CD14-positive monocyte (primary cell): ENCODE measurements at regions not wholly inside any gene's neighbourhood (a gene's known extent, or its start where the extent isn't known, plus 50 kb on each side); places are given as distances from the start of the nearest gene placed in this dataset.

Experiments used
- DNase-seq, 3 donors: peaks; one replicate each; pipeline ENCODE4 v3.0.0-alpha.2; 2011 to 2022
- H2AFZ ChIP-seq: 2 replicates; pipeline ENCODE4 v1.6.0; 2012; ENCODE audit warnings: mild to moderate bottlenecking, low read depth, low read length, inconsistent platforms; ENCODE audit not compliant: insufficient read depth, poor library complexity, severe bottlenecking
- H3K27ac ChIP-seq, 2 donors: 1 replicate in 1 of 2; 2 replicates in 1 of 2; pipeline ENCODE4 v1.5.1; 2012 to 2013; ENCODE audit warnings: low read length in 2 of 2, control low read depth in 1 of 2, inconsistent platforms in 1 of 2, low read depth in 1 of 2, mild to moderate bottlenecking in 1 of 2
- H3K27me3 ChIP-seq, 2 donors: one replicate each; pipeline versions ENCODE4 v1.6.0 to v1.6.1; 2011 to 2013; ENCODE audit warnings: low read length in 2 of 2; ENCODE audit not compliant: control insufficient read depth in 2 of 2, insufficient read depth in 2 of 2
- H3K36me3 ChIP-seq, 2 donors: replicated peaks in 1 of 2; 1 replicate in 1 of 2; 2 replicates in 1 of 2; pipeline versions ENCODE4 v1.5.1 to v1.6.1; 2012 to 2013; ENCODE audit warnings: low read length in 2 of 2, control low read depth in 1 of 2, inconsistent platforms in 1 of 2, mild to moderate bottlenecking in 1 of 2; ENCODE audit not compliant: insufficient read depth in 2 of 2, control insufficient read depth in 1 of 2
- H3K4me1 ChIP-seq, 2 donors: 1 replicate in 1 of 2; 2 replicates in 1 of 2; pipeline versions ENCODE4 v1.5.1 to v1.6.1; 2012 to 2013; ENCODE audit warnings: low read length in 2 of 2, control low read depth in 1 of 2, inconsistent platforms in 1 of 2, mild to moderate bottlenecking in 1 of 2, moderate library complexity in 1 of 2; ENCODE audit not compliant: insufficient read depth in 2 of 2, control insufficient read depth in 1 of 2
- H3K4me2 ChIP-seq: replicated peaks from 2 replicates; pipeline ENCODE3; 2012; ENCODE audit warnings: low read length, moderate library complexity, mild to moderate bottlenecking; ENCODE audit not compliant: poor library complexity, severe bottlenecking; ENCODE audit errors: extremely low read depth
- H3K4me3 ChIP-seq, 3 experiments: fragments of 200-600 bp in 1 of 3; sonication (generic) in 1 of 3; replicated peaks in 1 of 3; 1 replicate in 2 of 3; 2 replicates in 1 of 3; pipeline ENCODE4 v1.5.1; 2011 to 2013; ENCODE audit warnings: low read length in 3 of 3, mild to moderate bottlenecking in 3 of 3, control low read depth in 2 of 3, low read depth in 2 of 3, inconsistent platforms in 1 of 3, moderate library complexity in 1 of 3
- H3K79me2 ChIP-seq: 2 replicates; pipeline ENCODE4 v1.6.0; 2012; ENCODE audit warnings: mild to moderate bottlenecking, control low read depth, inconsistent platforms, low read length, moderate library complexity; ENCODE audit not compliant: insufficient read depth
- H3K9ac ChIP-seq: 2 replicates; pipeline ENCODE4 v1.6.0; 2017; ENCODE audit warnings: low read length, mild to moderate bottlenecking; ENCODE audit not compliant: insufficient read depth, poor library complexity, severe bottlenecking
- H3K9me3 ChIP-seq, 2 donors: replicated peaks in 1 of 2; 1 replicate in 1 of 2; 2 replicates in 1 of 2; pipeline versions ENCODE4 v1.5.1 to v1.6.1; 2012 to 2013; ENCODE audit warnings: low read length in 2 of 2, control low read depth in 1 of 2; ENCODE audit not compliant: control insufficient read depth in 1 of 2, insufficient read depth in 1 of 2
- H4K20me1 ChIP-seq: 2 replicates; pipeline ENCODE4 v1.6.0; 2012; ENCODE audit warnings: mild to moderate bottlenecking, low read length, control low read depth, moderate library complexity; ENCODE audit not compliant: insufficient read depth
- H3K27ac Mint-ChIP-seq, 7 donors: one replicate each; pipeline ENCODE4 v1.8.0; 2020; ENCODE audit warnings: mild to moderate bottlenecking in 7 of 7, mixed read lengths in 7 of 7, moderate library complexity in 6 of 7, inconsistent platforms in 2 of 7
- H3K27me3 Mint-ChIP-seq, 3 donors: one replicate each; pipeline ENCODE4 v1.8.0; 2021 to 2022; ENCODE audit warnings: low read depth in 3 of 3, mild to moderate bottlenecking in 3 of 3, mixed read lengths in 3 of 3, moderate library complexity in 3 of 3, inconsistent platforms in 1 of 3
- H3K36me3 Mint-ChIP-seq, 2 donors: one replicate each; pipeline ENCODE4 v1.8.0; 2020; ENCODE audit warnings: mixed read lengths in 2 of 2, inconsistent platforms in 1 of 2, mild to moderate bottlenecking in 1 of 2
- H3K4me1 Mint-ChIP-seq: one replicate; pipeline ENCODE4 v1.8.0; 2020; ENCODE audit warnings: mild to moderate bottlenecking, mixed read lengths
- H3K4me3 Mint-ChIP-seq, 2 donors: one replicate each; pipeline ENCODE4 v1.8.0; 2020; ENCODE audit warnings: mild to moderate bottlenecking in 2 of 2, mixed read lengths in 2 of 2, moderate library complexity in 1 of 2
- H3K9me3 Mint-ChIP-seq, 7 donors: one replicate each; pipeline ENCODE4 v1.8.0; 2020 to 2022; ENCODE audit warnings: mixed read lengths in 7 of 7, mild to moderate bottlenecking in 6 of 7, moderate library complexity in 6 of 7, inconsistent platforms in 2 of 7
- CTCF ChIP-seq: fragments of 200-600 bp; IDR thresholded peaks from one replicate; pipeline ENCODE4 v1.8.0; 2022; ENCODE audit warnings: antibody characterized with exemption, mild to moderate bottlenecking
- WGBS: methylation state at CpG from one replicate; pipeline ENCODE4 v1.1.5; 2013; ENCODE audit warnings: missing lambda C conversion rate; ENCODE audit not compliant: insufficient coverage; 5-methylcytosine and 5-hydroxymethylcytosine counted together
- intact Hi-C, 2 donors: fragments of 100-400 bp; cut with micrococcal nuclease; formaldehyde crosslinking; loops; one replicate each; pipeline versions ENCODE4 v1.15.0 to v1.15.1; 2023

GRCh38 chr14:97718886-97719442 is 921.8 kb downstream of the VRK1 start:
- H3K4me3 ChIP-seq = no peak overlapping the region

GRCh38 chr14:97719931-97720330 is 922.7 kb downstream of the VRK1 start:
- Histone ChIP-seq H3K27me3 (no peaks in the 10 kb centered on the region), H3K4me3 (no peak overlapping the region), H3K36me3 (no peaks in the 10 kb centered on the region), H3K79me2 (no peaks in the 10 kb centered on the region), H3K9me3 (no peaks in the 10 kb centered on the region), H3K27ac (no peak overlapping the region), H3K4me2 (no peak overlapping the region), H3K9ac (no peak overlapping the region), H3K4me1 (peaks cover 8 to 9% of the 10 kb centered on the region in 2 donors), H2AFZ (no peak overlapping the region), H4K20me1 (no peaks in the 10 kb centered on the region)
- WGBS = no CpG with 5 or more reads among the region's 2 CpGs
- Mint-ChIP-seq H3K9me3 (peaks cover 0 to 3% (median 0%) of the 10 kb centered on the region in 7 donors), H3K27me3 (peaks cover 0 to 5% (median 3%) of the 10 kb centered on the region in 3 donors), H3K4me1 (peaks cover 11% of the 10 kb centered on the region), H3K36me3 (no peaks in the 10 kb centered on the region), H3K4me3 (no peak overlapping the region), H3K27ac (no peak overlapping the region)
- TF ChIP-seq CTCF = no peak
- intact Hi-C loops = no loop called here
- DNase-seq = no peak

More at GRCh38 chr14:97718886-97719442, 921.8 kb downstream of the VRK1 start:
- no peaks in the 10 kb centered on the region for H3K36me3 Mint-ChIP-seq
- Histone ChIP-seq H3K36me3 (no peaks in the 10 kb centered on the region), H3K9ac (no peak overlapping the region), H3K27me3 (no peaks in the 10 kb centered on the region), H2AFZ (no peak overlapping the region), H3K27ac (no peak overlapping the region), H4K20me1 (no peaks in the 10 kb centered on the region), H3K4me2 (no peak overlapping the region), H3K4me1 (peaks cover 2% of the 10 kb centered on the region in 2 donors), H3K9me3 (no peaks in the 10 kb centered on the region), H3K79me2 (no peaks in the 10 kb centered on the region)
- no peak overlapping the region for H3K27ac Mint-ChIP-seq
- H3K4me3 Mint-ChIP-seq = no peak overlapping the region
- TF ChIP-seq CTCF = no peak
- no CpG with 5 or more reads among the region's 1 CpG for WGBS
- peaks cover 0 to 5% (median 3%) of the 10 kb centered on the region in 3 donors for H3K27me3 Mint-ChIP-seq
- no peak for DNase-seq
- peaks cover 0 to 3% (median 0%) of the 10 kb centered on the region in 7 donors for H3K9me3 Mint-ChIP-seq
- intact Hi-C loops = no loop called here
- H3K4me1 Mint-ChIP-seq = peaks cover 2% of the 10 kb centered on the region
